Kidney epithelial cell (primary cell): ENCODE measurements at regions not wholly inside any gene's neighbourhood (a gene's known extent, or its start where the extent isn't known, plus 50 kb on each side); places are given as distances from the start of the nearest gene placed in this dataset.

Experiments used
- DNase-seq: peaks from one replicate; pipeline ENCODE4 v3.0.0-alpha.2; 2010; ENCODE audit warnings: low read depth
- H3K27me3 ChIP-seq: 2 replicates; pipeline ENCODE4 v1.6.0; 2011; ENCODE audit warnings: low read length; ENCODE audit not compliant: control insufficient read depth, insufficient read depth
- H3K36me3 ChIP-seq: 2 replicates; pipeline ENCODE4 v1.5.1; 2011; ENCODE audit warnings: low read length; ENCODE audit not compliant: control insufficient read depth, insufficient read depth
- H3K4me3 ChIP-seq: 2 replicates; pipeline ENCODE4 v1.5.1; 2011; ENCODE audit warnings: low read depth, mild to moderate bottlenecking, control low read depth, low read length
- CTCF ChIP-seq: IDR thresholded peaks from 2 replicates; pipeline ENCODE4 v1.5.1; 2011; ENCODE audit warnings: mild to moderate bottlenecking, moderate library complexity, low read length, control low read depth, inconsistent platforms; ENCODE audit not compliant: insufficient read depth, poor library complexity, severe bottlenecking

GRCh38 chr9:135418161-135418560, 61.4 kb upstream of the PPP1R26 start:
- no peaks in the 10 kb centered on the region for H3K27me3 ChIP-seq
- no peaks in the 10 kb centered on the region for H3K36me3 ChIP-seq
- TF ChIP-seq CTCF: no peak

GRCh38 chr9:135419106-135419505, 60.5 kb upstream of the PPP1R26 start:
- no peak overlapping the region for H3K4me3 ChIP-seq
- TF ChIP-seq CTCF: no peak
- H3K27me3 ChIP-seq: no peaks in the 10 kb centered on the region
- no peak for DNase-seq
- no peaks in the 10 kb centered on the region for H3K36me3 ChIP-seq

More at GRCh38 chr9:135418161-135418560, 61.4 kb upstream of the PPP1R26 start:
- no peak for DNase-seq
- no peak overlapping the region for H3K4me3 ChIP-seq

- Histone ChIP-seq H3K27me3 (no peaks in the 10 kb centered on the region), H3K36me3 (no peaks in the 10 kb centered on the region), H3K4me3 (no peak overlapping the region)
- no peak for DNase-seq
- TF ChIP-seq CTCF: no peak
Observed at GRCh38 chr9:135422341-135422944, 57.1 kb upstream of the PPP1R26 start.

- Histone ChIP-seq H3K4me3 (no peak overlapping the region), H3K27me3 (no peaks in the 10 kb centered on the region), H3K36me3 (no peaks in the 10 kb centered on the region)
- DNase-seq: no peak
- no peak for TF ChIP-seq CTCF
Observed at GRCh38 chr9:135423725-135424124, 55.9 kb upstream of the PPP1R26 start.
